Activated effector memory CD4-positive, alpha-beta T cell treated with anti-CD3 and anti-CD28 coated beads, Interleukin-2, amount 50 U/mL, for 16 hours (primary cell): ENCODE measurements at regions not wholly inside any gene's neighbourhood (a gene's known extent, or its start where the extent isn't known, plus 50 kb on each side); places are given as distances from the start of the nearest gene placed in this dataset.

Experiments
- DNase-seq: peaks from one replicate; pipeline ENCODE4 v3.0.0-alpha.2; 2020

DNA sequence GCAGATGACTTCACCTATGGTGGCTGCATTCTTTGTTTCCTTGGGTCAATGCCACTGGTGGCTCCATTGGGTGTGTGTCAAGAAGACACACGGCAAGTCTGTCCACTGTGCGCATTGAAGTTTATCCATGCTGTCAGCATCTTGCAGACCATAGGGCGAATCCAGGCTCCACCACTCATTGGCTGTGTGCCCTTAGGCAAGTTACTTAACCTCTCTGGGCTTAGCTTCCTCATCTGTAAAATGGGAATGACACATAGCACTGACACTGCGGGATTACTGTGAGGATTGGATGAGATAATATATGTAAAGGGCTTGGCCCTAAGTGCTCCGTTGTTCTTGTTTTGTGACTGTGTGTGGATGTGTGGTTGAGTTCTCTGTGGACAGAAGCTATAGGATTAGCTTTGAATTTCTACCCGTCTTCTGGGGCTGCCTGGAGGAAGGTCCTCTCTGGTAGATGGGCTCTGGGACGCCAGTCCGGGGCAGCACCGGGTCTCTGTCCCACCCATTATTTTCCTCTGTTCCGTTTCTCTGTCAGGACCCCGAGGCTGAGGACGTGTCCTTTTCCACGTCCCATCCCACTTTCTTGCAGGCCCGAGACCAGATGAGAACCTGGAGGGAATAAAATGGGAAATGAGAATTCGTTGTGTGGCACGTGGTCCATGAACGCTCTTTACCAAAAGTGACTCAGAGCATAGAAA lies 178.4 kb downstream of the IRF8 start:
- peak; percentile 8 for DNase-seq

DNA sequence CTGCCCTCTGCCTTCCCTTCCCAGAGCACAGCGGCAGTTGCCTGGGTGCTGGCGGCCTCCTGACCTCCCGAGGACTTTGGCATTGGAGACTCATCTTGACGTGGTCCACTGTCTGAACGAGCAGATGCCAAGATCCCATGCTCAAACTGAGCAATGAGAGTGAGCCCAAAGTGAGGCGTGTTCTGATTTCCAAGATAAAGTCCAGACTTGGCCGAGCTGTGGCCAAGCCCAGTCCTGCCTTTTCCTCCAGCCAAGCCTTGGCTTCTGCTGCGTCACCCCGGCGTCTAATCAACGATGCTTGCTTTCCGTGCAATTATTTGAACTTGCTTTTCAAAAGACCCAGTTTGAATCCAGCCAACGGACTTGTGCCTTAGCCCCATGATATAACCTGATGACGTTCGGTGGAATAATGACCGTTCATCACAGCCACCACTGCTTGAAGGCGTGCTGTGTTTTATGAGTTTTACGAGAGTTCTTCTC lies 179.2 kb downstream of the IRF8 start:
- DNase-seq: peak; percentile 25

DNA sequence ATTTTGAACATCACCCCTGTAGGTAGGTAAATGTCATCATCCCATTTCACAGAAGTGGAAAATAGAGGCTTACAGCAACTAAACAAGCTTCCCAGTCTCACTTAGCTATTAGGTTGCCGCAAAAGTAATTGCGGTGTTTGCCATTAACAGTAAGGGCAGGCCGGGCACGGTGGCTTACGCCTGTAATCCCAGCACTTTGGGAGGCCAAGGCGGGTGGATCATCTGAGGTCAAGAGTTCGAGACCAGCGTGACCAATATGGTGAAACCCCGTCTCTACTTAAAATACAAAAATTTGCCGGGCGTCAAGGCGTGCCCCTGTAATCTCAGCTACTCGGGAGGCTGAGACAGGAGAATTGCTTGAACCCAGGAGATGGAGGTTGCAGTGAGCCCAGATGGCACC lies 179.7 kb downstream of the IRF8 start:
- peak; percentile 36 for DNase-seq

DNA sequence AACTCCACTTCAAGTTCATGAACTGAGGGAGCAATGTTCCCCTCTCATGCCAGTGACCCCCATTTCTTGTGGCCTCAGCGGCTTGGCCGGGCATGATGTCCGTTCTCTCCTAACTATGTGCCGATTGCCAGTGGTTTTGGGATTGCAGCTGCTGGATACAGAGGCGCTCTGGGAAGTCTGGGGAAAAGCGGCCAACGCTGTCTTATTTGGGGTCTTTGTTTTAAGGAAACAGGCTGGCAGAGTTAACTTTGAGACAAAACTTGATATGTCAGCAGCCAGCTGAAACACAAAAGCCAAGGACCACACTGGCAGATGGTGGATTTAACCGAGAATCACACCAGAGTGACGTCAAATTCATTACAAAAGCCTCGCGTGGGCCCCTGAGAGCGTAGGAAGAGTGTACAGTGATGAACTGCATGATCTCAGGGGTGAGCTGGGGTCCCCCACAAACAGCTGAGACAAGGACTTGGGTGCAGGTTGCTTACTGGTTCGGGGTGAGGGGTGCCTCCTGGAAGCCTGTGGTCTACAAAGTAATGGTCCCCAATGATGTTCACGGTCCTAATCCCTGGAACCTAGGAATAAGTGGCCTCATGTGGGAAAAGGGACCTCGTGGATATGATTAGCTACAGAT lies 180.4 kb downstream of the IRF8 start:
- DNase-seq: peak; percentile 28

DNA sequence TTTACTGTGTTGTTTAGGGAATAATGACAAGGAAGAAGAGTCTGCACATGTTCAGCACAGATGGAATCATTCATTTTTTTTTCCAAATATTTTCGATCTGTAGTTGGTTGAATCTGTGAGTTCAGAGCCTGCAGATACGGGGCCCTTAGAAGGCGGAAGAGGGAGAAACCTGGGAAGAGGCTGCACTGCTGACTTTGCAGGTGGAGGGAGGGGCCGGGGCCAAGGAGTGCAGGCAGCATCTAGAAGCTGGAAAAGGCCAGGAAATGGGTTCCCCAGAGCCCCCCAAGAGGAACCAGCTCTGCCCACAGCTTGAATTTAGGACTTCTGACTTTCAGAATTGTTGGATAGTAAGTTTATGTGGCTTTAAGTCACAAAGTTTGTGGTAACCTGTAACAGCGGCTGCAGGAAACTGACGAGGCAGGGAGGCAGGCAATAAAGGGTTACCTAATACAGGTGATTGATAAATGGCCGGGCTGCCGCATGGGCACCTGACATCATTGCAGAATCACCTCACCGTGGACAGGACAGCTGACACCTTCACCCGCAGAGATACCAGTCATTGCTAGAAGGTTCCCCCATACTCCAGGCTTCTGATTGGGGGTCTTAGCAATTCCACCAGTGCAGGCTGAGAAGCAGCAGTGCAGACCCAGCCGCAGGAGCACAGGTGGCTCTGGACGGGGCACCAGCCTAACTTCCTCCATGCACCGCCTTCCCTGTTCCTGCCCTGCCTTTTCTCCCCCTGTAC lies 181.3 kb downstream of the IRF8 start:
- peak; percentile 45 for DNase-seq

DNA sequence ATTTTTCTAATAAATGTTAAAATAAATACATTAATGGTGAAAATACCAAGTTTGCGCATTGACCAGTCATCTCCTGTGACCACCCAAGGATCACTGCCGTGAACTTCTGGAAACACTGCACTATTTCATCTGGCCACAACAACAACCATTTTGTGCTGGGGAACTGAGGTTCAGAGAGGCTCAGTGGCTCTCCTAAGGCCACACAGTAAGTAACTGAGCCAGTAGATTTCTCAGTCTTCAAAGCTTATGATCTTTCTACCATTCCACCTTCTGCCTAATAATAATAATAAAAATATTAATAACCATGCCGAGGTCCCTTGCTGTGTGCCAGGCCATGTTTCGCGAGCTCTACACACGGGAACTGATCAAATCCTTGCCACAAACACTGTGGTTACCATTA lies 182.0 kb downstream of the IRF8 start:
- DNase-seq: peak; percentile 14

DNA sequence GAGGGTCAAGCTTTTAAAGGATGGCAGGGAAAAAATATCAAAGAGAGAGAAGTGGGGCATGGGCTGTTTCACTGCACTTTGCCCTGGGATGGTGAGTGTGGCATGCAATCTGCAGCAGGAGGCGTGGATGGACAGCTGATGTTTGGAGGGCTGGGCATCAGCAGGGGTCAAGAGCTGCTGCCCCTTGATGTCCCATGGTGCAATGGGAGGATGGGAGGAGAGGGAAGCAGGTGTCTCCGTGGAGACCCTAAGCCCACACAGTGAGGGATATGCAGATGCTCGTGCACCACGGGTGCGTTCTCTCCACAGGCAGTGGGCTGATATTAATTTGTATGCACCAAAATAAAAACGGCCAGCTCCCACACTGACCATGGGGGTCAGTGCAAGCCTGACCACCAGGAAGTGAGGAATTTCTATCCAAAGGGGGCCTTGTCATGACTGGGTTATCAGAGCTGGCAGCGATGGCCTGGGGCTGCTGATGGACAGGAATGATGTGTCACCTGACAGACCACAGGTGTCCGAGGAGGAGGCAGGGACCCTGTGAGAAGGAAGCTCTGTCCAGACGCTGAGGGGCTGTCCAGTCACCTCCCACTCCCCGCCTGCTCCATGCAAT lies 183.6 kb downstream of the IRF8 start:
- no peak for DNase-seq

DNA sequence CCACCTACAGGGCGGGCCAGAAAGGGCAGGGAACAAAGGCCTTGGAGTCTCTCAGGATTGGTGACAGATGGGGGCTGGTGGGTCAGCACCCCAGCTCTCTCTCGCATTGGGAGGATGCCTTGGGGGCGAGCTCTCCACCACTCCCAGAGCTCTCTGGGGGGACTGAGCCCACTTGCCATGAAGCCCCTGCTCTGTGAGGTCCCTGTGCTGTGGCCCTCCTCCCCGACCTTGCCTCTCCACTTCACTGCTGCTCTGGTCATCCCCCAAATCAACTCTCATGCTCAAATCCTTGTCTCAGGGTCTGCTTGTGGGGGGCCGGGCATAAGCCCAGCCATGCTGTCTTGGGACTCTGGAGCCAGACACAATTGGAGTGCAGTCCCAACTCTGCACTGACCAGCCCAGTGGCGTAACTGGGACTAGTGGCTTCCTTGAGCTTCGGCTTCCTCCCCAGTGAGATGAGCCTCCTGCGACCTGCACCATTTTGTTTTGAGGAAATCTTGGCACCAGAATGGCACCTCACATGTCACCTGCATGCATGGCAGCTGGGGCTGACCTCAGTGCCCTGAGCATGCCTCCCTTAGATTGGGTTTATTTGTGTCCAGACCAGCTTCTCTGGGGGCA lies 184.5 kb downstream of the IRF8 start:
- peak; percentile 51 for DNase-seq

DNA sequence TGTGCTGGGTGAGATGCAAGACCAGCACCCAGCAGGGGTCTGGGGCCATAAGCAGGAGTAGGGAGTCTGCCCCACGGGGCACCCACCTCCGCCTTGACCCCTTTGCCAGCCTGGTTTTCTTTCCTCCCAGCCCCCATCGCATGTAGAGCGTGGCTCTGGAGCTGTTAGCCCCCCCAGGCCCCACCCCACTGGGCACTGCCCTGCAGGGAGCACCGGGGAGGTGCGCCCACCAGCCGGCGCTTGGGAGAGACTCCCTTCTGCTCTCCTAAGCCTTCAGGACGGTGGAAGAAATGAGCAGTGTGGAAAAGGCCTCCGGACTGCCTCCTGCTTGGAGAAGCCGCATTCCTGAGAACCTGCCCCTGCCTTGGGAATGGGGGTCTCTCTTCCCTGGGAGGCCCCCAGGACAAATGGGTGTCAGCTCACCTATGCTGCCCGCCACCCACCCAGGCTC lies 186.2 kb downstream of the IRF8 start:
- DNase-seq: peak; percentile 49

DNA sequence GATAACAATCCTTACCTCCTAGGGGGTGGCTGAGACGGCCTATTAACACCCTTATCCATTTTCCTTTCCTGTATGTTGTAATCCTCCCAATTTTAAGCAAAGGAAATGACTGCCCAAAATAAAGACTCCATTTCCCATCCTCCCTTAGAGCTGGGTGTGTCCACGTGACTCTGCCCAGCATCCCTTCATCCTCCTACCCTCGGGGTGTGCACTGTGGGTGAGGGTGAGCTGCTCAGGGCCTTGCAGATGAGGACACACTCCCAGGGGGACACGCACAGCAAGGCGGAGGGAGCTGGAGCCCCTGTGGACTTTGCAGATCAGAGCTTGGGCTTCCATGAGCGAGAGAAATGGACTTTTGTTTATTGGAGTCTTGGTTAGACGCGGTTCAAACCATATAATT lies 186.8 kb downstream of the IRF8 start:
- DNase-seq: peak; percentile 21

DNA sequence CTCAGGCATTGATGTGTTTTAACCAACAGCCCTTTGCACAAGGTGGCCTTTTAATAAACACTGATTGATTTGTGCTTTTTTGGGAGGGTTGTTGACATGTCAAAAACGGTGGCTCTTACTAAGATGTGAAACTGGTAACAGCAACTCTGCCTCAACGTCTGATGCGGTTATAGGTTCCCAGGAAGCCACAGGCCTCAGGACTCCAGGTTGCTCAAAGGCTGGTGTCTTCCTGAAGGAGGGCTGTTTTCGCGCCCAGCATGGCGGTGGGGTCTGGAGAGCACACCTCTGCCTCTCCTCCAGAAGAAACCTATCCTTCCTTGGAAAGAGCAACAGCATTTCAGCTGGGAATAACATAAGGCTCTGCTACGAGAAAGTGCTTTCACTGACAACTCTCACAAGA lies 187.5 kb downstream of the IRF8 start:
- peak; percentile 33 for DNase-seq

DNA sequence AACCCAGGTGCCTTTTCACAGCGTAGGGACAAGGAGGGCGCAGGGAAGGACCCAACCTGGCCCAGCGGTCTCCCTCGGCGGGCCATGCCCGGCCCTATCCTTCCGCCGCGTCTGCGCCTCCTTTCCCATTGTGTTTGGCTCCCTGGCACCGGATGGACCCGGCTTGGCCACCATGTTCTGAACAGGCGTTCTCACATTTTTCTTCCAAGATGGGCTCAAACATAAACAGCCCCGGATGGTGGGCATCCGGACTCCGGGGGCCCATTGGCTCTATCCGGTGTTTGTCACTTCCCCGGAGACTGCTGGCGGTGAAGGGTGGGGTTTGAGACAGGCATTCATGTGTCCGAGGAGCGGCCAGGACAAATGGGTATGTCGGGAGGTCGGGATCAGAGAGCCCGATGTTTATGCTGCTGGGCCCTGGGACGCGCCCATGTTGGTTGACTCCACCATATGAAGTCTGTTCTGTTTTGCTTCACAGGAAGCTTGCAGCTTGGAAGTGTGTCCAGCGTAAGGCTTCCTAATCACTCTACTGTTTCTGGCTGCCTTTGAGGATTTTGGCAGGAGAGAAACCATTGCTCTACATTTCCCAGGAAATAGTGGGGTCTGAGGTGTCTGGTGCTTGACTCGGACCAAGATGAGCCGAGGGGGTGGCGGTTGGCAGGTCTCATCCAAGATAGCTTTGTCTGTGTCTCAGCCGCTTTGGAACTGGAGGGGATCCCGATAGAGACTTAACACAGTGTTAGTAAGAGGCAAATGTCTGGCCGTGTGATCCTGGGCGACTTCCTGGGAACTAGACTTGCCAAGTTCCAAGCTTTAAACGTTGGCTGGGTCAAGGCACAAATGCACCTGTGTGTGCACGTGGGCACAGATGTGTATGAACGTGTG lies 188.3 kb downstream of the IRF8 start:
- DNase-seq: peak; percentile 48

DNA sequence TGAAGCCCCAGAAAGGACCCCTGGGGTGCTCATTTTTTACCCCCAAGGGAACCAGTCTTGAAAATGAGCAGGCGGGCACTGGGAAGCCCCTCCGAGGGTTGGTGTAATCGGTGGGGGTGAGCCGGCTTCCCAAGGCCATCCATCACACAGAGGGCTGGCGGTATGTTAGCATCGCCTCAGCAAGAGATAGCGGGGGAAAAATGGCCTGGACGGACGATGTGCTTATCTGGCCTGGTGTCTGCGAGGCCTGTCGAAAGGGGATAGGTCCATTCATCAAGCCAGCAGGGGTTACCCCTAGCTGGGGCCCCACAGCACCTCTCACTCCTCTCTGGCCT lies 188.9 kb downstream of the IRF8 start:
- DNase-seq: peak; percentile 25

DNA sequence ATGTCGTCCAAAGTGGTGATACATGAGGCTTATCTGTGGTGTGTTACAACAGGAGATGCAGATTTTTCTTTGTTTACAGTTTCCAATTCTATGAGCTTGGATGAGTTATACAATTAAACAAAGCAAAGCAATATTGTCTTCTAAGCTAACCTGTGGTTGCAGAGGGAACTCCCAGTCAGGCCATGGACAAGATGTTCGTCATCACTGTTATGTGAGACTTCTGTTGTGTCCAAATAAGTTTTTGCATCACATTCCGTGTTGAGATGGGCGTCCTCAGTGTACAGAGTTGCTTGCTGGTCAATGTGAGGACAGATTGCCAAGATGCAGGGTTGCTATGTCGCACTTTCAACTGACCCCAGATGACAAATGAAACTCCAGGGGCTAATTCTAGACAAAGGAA lies 189.3 kb downstream of the IRF8 start:
- peak; percentile 10 for DNase-seq

DNA sequence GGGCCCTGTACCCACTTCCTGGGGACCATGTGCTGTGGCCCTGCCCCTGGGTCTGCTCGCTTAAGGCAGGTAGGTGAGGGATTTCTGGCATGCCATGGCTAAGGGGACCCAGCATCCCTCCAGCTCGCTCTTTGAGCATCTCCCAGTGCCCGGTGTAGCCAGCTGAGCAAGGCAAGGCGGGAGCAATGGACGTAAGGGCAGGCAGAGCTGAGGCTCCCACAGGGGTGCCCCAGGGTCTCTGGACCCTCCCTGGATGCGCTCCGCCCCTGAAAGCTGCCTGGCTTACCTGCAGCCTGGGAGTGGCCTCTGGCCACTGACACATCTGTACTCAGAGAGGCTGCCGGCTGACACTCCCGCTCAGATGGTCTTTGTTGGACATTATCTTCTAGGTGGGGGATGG lies 189.9 kb downstream of the IRF8 start:
- peak; percentile 30 for DNase-seq

DNA sequence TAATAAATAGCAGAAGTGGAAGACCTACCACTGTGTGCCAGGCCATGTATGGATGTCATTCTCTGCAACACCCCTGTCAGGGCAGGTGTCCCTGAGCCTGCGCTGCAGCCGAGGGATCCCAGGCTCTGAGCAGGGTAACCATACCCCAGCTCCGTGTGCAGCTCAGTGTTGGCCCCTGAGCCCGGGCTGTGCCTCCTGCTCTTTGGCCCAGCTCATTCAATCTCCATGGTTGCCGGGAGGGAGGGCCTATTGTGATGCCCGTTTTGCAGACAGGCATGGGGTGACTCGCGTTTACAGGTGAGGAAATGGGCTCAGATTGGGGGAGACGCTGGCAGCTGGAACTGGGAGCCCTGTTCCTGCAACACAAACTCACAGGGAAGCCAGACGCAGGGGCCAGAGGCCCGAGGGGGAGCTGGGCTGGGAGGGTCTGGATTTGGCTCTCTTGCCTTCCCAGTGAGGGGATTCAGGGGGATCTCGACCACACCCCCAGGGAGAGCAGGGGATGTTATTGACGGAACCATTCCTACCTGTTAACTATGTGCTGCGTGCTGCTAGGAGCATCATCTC lies 190.5 kb downstream of the IRF8 start:
- peak; percentile 27 for DNase-seq

DNA sequence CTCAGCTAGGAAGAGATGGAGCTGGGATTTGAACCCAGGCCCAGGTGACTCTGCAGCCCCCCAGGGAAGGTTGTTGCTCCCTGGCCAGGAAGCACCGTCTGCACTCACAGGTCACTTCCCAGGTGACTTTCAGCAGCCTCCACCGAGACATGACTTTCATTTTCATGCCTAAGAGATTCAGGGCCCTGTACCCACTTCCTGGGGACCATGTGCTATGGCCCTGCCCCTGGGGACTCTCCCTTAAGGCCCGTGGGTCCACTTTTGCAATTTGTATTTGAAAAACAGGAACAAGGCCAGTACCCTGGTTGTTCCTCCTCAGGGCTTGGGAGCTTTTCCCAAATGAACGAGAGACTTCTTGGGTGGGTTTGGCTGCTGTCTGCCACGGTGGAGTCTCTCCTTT lies 191.0 kb downstream of the IRF8 start:
- peak; percentile 54 for DNase-seq

DNA sequence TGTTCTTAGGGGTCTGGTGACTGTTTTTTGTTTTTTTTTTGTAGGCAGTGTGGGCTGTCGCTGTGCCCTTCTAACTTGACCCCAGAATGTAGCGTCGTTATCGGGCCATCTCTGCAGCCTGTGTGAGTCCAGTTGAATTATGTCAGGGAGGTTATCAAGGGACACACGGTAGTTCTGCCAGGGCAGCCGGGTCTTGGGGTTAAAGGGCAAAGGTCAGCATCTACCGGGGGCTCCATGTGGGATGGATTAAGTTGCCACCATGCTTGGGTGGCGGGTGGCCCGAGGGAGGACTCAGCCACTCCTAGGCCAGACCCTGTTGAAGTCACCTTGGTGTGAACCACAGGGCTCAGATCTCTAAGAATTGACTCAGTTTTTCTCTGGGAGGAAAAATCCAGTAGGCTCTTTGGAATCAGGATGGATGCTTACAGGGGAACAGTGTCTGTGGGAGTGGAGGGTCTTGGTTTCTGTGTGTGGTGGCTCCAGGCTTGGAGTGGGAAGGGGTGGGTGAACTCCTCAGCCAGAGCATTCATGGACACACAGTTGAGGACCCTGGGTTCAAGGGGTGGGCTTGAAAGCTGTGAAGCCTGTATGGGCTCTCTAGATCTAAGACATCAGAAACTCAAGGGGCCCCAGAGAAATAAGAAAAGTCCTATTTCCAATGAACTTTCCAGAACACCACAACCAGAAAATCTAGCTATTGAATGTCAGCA lies 191.7 kb downstream of the IRF8 start:
- DNase-seq: peak; percentile 52

DNA sequence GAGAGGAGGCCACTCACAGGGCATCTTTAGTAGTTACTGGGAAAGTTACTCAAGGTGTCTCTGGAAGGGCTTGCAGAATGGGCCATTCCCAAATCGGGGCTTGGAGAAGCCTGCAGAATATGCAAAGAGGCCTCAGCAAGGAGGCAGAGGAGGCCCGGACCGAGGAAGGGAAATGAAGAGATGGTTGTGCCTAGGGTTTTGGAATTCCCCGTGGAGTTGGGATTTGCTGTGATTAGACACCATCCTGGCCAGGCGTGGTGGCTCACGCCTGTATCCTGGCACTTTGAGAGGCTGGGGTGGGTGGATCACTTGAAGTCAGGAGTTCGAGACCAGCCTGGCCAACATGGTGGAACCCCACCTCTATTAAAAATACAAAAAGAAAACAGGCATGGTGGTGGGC lies 193.0 kb downstream of the IRF8 start:
- DNase-seq: peak; percentile 17

DNA sequence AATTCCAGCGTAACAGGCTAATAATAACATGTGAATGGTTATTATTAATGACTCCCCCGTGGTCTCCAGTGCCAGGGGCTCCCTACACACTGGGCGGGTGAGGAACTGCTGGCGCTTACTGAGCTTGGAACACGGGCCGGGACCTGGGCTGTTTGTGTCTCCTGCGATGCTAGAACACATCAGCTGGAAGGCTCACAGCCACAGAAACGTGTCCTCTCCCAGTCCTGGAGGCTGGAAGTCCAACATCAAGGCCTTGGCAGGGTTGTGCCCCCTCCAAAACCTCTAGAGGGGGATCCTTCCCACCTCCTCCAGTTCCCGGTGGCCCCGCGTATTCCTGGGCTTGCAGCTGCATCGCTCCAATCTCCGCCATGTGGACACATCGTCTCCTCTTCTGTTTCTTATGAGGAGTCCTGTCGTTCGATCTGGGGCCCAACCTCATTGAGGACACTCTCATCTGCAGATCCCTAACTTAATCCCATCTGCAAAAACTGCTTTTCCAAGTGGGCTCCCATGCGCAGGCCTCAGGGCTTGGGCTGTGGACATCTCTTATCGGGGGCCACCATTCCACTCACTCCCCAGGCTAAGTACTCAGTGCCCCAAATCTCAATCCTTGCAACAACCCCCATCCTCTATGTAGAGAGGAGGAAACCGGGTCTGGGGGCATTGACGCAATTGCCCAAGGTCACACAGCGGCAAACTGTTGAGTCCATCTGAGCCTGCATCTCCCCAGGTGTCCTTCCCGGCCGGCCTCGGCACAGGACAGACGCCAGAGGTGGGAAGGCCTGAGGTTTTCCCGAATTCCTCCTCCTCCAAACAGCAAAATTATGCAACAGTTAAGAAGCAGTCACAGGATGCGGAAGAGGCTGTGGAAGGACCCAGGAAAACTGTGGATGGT lies 193.9 kb downstream of the IRF8 start:
- DNase-seq: peak; percentile 42
